Gastroesophageal sphincter (tissue), 4 donors: ENCODE measurements at regions not wholly inside any gene's neighbourhood (a gene's known extent, or its start where the extent isn't known, plus 50 kb on each side); places are given as distances from the start of the nearest gene placed in this dataset.

Experiments
- ATAC-seq: fragments of 150-250 bp; one replicate; pipeline ENCODE4 v1.9.1; 2016; ENCODE audit warnings: mild to moderate bottlenecking, moderate library complexity
- H3K27ac ChIP-seq, 4 donors: fragments of 200-600 bp; sonication (generic) in 3 of 4; 1 replicate in 3 of 4; 2 replicates in 1 of 4; pipeline ENCODE4 v1.5.1; 2016 to 2019
- H3K27me3 ChIP-seq: fragments of 200-600 bp; sonication (generic); one replicate; pipeline ENCODE4 v1.5.1; 2019
- H3K36me3 ChIP-seq, 2 donors: fragments of 200-600 bp; sonication (generic); one replicate each; pipeline ENCODE4 v1.5.1; 2019; ENCODE audit warnings: control low read depth in 1 of 2
- H3K4me1 ChIP-seq, 3 donors: fragments of 200-600 bp; sonication (generic); 1 replicate in 2 of 3; 2 replicates in 1 of 3; pipeline ENCODE4 v1.5.1; 2016 to 2019; ENCODE audit warnings: control low read depth in 2 of 3
- H3K4me3 ChIP-seq, 2 donors: fragments of 200-600 bp; sonication (generic); one replicate each; pipeline ENCODE4 v1.5.1; 2019; ENCODE audit warnings: mild to moderate bottlenecking in 1 of 2, moderate library complexity in 1 of 2
- H3K9me3 ChIP-seq, 3 donors: fragments of 200-600 bp; sonication (generic); one replicate each; pipeline ENCODE4 v1.5.1; 2017 to 2019; ENCODE audit warnings: control low read depth in 2 of 3
- CTCF ChIP-seq, 4 experiments: fragments of 200-600 bp in 2 of 4; fragments of 450-650 bp in 2 of 4; sonication (generic) in 1 of 4; IDR thresholded peaks; one replicate each; pipeline ENCODE4 v1.5.1; 2017 to 2019; ENCODE audit warnings: antibody characterized with exemption in 4 of 4, mild to moderate bottlenecking in 2 of 4, moderate library complexity in 2 of 4
- EP300 ChIP-seq: sonication (generic); formaldehyde crosslinking; IDR thresholded peaks from one replicate; pipeline ENCODE4 v1.6.1; 2017; ENCODE audit warnings: antibody characterized with exemption, mild to moderate bottlenecking
- POLR2A ChIP-seq, 2 donors: fragments of 450-650 bp; IDR thresholded peaks; one replicate each; pipeline ENCODE4 v1.6.1; 2017; ENCODE audit warnings: antibody characterized with exemption in 2 of 2, mild to moderate bottlenecking in 2 of 2, moderate library complexity in 1 of 2
- POLR2AphosphoS5 ChIP-seq: sonication (generic); formaldehyde crosslinking; IDR thresholded peaks from one replicate; pipeline ENCODE4 v1.6.1; 2017; ENCODE audit warnings: antibody characterized with exemption
- WGBS, 2 donors: methylation state at CpG; one replicate each; pipeline ENCODE4 v1.1.5; 2018; ENCODE audit warnings: low coverage in 1 of 2; 5-methylcytosine and 5-hydroxymethylcytosine counted together

- TF ChIP-seq CTCF (IDR thresholded peaks at IDR 0.05) (no peak), POLR2AphosphoS5 (no peak), POLR2A (IDR thresholded peaks at IDR 0.05) (no peak), EP300 (no peak)
- no peaks in the 10 kb centered on the region for H3K36me3 ChIP-seq
- peaks cover 0 to 5% (median 0%) of the 10 kb centered on the region in 3 donors for H3K9me3 ChIP-seq
- WGBS, 2 donors, result 64% methylated on average over 2 of the region's 3 CpGs; no CpG with 5 or more reads in 1 of the 2 donors
- no peak overlapping the region for H3K27ac ChIP-seq
- no peak for ATAC-seq
- peaks cover 73% of the 10 kb centered on the region for H3K27me3 ChIP-seq
- H3K4me3 ChIP-seq, result no peak overlapping the region
- H3K4me1 ChIP-seq, result no peaks in the 10 kb centered on the region
These were observed 192.4 kb upstream of the CSF3R start for GRCh38 chr1:36675106-36675505.

- ATAC-seq, result no peak
- TF ChIP-seq CTCF (IDR thresholded peaks at IDR 0.05) (no peak), EP300 (no peak), POLR2AphosphoS5 (no peak), POLR2A (IDR thresholded peaks at IDR 0.05) (no peak)
- Histone ChIP-seq H3K36me3 (no peaks in the 10 kb centered on the region), H3K9me3 (peaks cover 0 to 5% (median 0%) of the 10 kb centered on the region in 3 donors), H3K4me1 (no peaks in the 10 kb centered on the region), H3K27ac (no peak overlapping the region), H3K27me3 (peaks cover 75% of the 10 kb centered on the region), H3K4me3 (no peak overlapping the region)
- WGBS, 2 donors, result 21 to 35% methylated on average over 5 of the region's 6 CpGs
These were observed 190.5 kb upstream of the CSF3R start for GRCh38 chr1:36673202-36673601.

GRCh38 chr1:36669262-36669661 lies 186.5 kb upstream of the CSF3R start:
- Histone ChIP-seq H3K27me3 (peaks cover 79% of the 10 kb centered on the region), H3K4me1 (no peaks in the 10 kb centered on the region), H3K27ac (no peak overlapping the region), H3K9me3 (no peaks in the 10 kb centered on the region), H3K4me3 (no peak overlapping the region), H3K36me3 (no peaks in the 10 kb centered on the region)
- WGBS, 2 donors, result 62% methylated on average over 5 to 9 of the region's 9 CpGs
- no peak for TF ChIP-seq POLR2AphosphoS5
- no peak for TF ChIP-seq POLR2A (IDR thresholded peaks at IDR 0.05)
- TF ChIP-seq CTCF (IDR thresholded peaks at IDR 0.05), result no peak
- TF ChIP-seq EP300, result no peak
- no peak for ATAC-seq

GRCh38 chr1:36667836-36668235 lies 185.1 kb upstream of the CSF3R start:
- no peak overlapping the region for H3K4me3 ChIP-seq
- peaks cover 64% of the 10 kb centered on the region for H3K27me3 ChIP-seq
- no peaks in the 10 kb centered on the region for H3K9me3 ChIP-seq
- TF ChIP-seq POLR2AphosphoS5 (no peak), EP300 (no peak), CTCF (IDR thresholded peaks at IDR 0.05) (no peak), POLR2A (IDR thresholded peaks at IDR 0.05) (no peak)
- ATAC-seq, result no peak
- H3K4me1 ChIP-seq, result no peaks in the 10 kb centered on the region
- no peak overlapping the region for H3K27ac ChIP-seq
- WGBS, 2 donors, result 10 to 44% methylated on average over 2 to 4 of the region's 4 CpGs
- H3K36me3 ChIP-seq, result no peaks in the 10 kb centered on the region

- ATAC-seq, result no peak
- no peaks in the 10 kb centered on the region for H3K36me3 ChIP-seq
- H3K4me1 ChIP-seq, result no peaks in the 10 kb centered on the region
- no peak overlapping the region for H3K27ac ChIP-seq
- no peaks in the 10 kb centered on the region for H3K9me3 ChIP-seq
- whole genome bisulfite sequencing, 2 donors, result 55 to 56% methylated on average over 3 of the region's 3 CpGs
- no peak for TF ChIP-seq POLR2AphosphoS5
- no peak for TF ChIP-seq CTCF (IDR thresholded peaks at IDR 0.05)
- TF ChIP-seq EP300, result no peak
- TF ChIP-seq POLR2A (IDR thresholded peaks at IDR 0.05), result no peak
- no peak overlapping the region for H3K4me3 ChIP-seq
- H3K27me3 ChIP-seq, result peaks cover 61% of the 10 kb centered on the region
These were observed 184.5 kb upstream of the CSF3R start for GRCh38 chr1:36667256-36667655.
